ENCODE measurements at regions not wholly inside any gene's neighbourhood (a gene's known extent, or its start where the extent isn't known, plus 50 kb on each side); places are given as distances from the start of the nearest gene placed in this dataset.

DNA sequence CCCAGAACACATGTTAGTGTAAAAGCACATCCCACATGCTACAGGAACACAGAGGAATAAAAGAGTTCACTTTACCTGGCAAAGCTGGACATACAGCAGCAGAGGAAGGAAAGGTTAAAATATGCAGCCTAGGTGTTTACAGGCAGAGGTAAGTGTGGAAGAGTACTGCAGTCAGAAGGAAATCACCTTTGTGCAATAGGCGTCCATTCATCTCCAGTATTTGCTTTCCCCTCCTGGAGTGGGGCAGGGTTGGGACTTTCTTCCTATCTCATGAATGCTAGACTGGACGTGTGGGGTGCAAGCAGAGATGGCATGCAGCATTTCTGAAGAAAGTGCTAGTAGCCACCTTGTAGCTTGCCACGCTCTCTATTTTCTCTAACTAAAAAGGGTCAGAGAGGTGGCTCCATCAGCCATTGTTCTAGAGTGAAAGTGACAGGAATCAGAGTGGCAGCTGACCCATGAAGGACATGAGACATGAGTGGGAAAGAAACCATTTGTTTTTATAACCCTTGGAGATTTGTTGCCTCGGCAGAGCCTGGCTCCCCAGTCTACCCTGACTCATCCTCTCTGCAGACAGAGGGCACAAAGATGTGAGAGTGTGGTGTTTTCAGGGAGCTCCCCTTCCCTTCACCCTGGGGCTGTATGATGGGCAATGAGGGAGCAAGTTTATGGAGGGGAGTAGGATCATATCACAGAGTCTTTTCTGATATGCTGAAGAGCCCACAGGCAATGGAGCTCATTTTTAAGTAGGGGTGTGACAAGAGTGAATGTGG is 101.2 kb upstream of the SEC61G start:
- POLR2A ChIA-PET = no interaction called here
- intact Hi-C loops (cut with micrococcal nuclease) = no loop called here

DNA sequence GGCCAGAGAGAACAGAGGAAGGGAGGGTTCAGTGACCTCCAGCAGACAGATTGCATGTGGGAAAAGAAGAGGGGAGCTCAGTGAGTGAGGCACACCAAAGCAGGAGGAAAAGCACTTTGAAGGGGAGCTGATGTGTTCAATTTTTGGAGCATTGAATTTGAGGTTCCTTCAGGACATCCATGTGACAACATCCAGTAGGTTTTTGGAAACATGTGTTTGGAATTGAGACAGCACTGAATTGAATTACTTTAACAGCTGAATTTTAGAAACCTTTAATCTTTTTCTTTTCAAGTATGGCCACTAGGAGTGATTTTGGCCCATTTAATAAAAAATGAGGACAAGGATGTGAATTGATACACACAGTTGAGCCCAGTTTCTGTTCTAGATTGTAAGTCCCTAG is 101.8 kb upstream of the SEC61G start:
- CTCF ChIA-PET = interaction anchor here (0.6 to 0.9 kb wide), 3 partner anchors 14 to 554 kb away, joined by 3 to 4 read pairs (median 3); no protein-coding TSS in a partner anchor
- no peaks in the 10 kb centered on the region for H3K4me1 ChIP-seq (ENCODE audit: control insufficient read depth in 1 of 2, insufficient read depth in 2 of 2, low read length in 2 of 2)
- no peak overlapping the region for H3K4me2 ChIP-seq (ENCODE audit: low read length)
- POLR2A ChIA-PET = no interaction called here
- DNase-seq (ENCODE audit: low read depth, low spot score) (no peak), ATAC-seq (no peak)
- no peaks in the 10 kb centered on the region for H3K27me3 ChIP-seq (ENCODE audit: insufficient read depth, low read length)
- H3K9me3 ChIP-seq (ENCODE audit: control insufficient read depth in 1 of 2, insufficient read depth in 1 of 2, low read depth in 1 of 2, low read length in 2 of 2) = no peaks in the 10 kb centered on the region
- RAD21 ChIA-PET (ENCODE audit: low non-redundant PET in 1 of 2, low total read pairs in 2 of 2, uncharacterized antibody in 2 of 2, unreplicated experiment in 2 of 2) = no interaction called here
- H2AFZ ChIP-seq (ENCODE audit: low read depth, low read length, poor library complexity, severe bottlenecking) = no peak overlapping the region
- H3K36me3 ChIP-seq (ENCODE audit: control insufficient read depth in 1 of 2, insufficient read depth in 2 of 2, low read length in 2 of 2) = no peaks in the 10 kb centered on the region
- no TSS peak for BruUV-seq (replicated peaks)
- no peaks in the 10 kb centered on the region for H3K9me2 ChIP-seq (ENCODE audit: insufficient read depth)
- H4K20me1 ChIP-seq (ENCODE audit: insufficient read depth) = no peaks in the 10 kb centered on the region
- no peaks in the 10 kb centered on the region for H3K79me2 ChIP-seq (ENCODE audit: insufficient read depth, low read length)
- TF ChIP-seq, protein P1, sequence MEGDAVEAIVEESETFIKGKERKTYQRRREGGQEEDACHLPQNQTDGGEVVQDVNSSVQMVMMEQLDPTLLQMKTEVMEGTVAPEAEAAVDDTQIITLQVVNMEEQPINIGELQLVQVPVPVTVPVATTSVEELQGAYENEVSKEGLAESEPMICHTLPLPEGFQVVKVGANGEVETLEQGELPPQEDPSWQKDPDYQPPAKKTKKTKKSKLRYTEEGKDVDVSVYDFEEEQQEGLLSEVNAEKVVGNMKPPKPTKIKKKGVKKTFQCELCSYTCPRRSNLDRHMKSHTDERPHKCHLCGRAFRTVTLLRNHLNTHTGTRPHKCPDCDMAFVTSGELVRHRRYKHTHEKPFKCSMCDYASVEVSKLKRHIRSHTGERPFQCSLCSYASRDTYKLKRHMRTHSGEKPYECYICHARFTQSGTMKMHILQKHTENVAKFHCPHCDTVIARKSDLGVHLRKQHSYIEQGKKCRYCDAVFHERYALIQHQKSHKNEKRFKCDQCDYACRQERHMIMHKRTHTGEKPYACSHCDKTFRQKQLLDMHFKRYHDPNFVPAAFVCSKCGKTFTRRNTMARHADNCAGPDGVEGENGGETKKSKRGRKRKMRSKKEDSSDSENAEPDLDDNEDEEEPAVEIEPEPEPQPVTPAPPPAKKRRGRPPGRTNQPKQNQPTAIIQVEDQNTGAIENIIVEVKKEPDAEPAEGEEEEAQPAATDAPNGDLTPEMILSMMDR (IDR thresholded peaks at IDR 0.05 in 2 of 3, conservative IDR thresholded peaks at IDR 0.05 in 1 of 3; ENCODE audit: borderline replicate concordance in 1 of 3, insufficient read depth in 1 of 3, low read depth in 2 of 3, low read length in 2 of 3) = peak in 1 of 3 experiments; percentile 26; a peak in 2 of 6 replicates
- no peak for TF ChIP-seq ELF1 (IDR thresholded peaks at IDR 0.05; ENCODE audit: borderline replicate concordance, low read depth)
- H3K27ac ChIP-seq (ENCODE audit: low read depth, low read length) = no peak overlapping the region
- intact Hi-C loops (cut with micrococcal nuclease) = no loop called here
- no peak overlapping the region for H3K4me3 ChIP-seq (replicated peaks in 1 of 2; ENCODE audit: low read depth in 1 of 2, low read length in 2 of 2)
- no peak overlapping the region for H3K9ac ChIP-seq (ENCODE audit: low read length)

More for the DNA sequence above, 101.2 kb upstream of the SEC61G start:
- Histone ChIP-seq H2AFZ (ENCODE audit: low read depth, low read length, poor library complexity, severe bottlenecking) (no peak overlapping the region), H3K79me2 (ENCODE audit: insufficient read depth, low read length) (no peaks in the 10 kb centered on the region), H3K4me2 (ENCODE audit: low read length) (no peak overlapping the region), H4K20me1 (ENCODE audit: insufficient read depth) (no peaks in the 10 kb centered on the region), H3K27me3 (ENCODE audit: insufficient read depth, low read length) (no peaks in the 10 kb centered on the region), H3K36me3 (ENCODE audit: control insufficient read depth in 1 of 2, insufficient read depth in 2 of 2, low read length in 2 of 2) (no peaks in the 10 kb centered on the region), H3K9me3 (ENCODE audit: control insufficient read depth in 1 of 2, insufficient read depth in 1 of 2, low read depth in 1 of 2, low read length in 2 of 2) (no peaks in the 10 kb centered on the region), H3K9me2 (ENCODE audit: insufficient read depth) (no peaks in the 10 kb centered on the region), H3K4me3 (replicated peaks in 1 of 2; ENCODE audit: low read depth in 1 of 2, low read length in 2 of 2) (no peak overlapping the region), H3K27ac (ENCODE audit: low read depth, low read length) (no peak overlapping the region), H3K4me1 (ENCODE audit: control insufficient read depth in 1 of 2, insufficient read depth in 2 of 2, low read length in 2 of 2) (no peaks in the 10 kb centered on the region), H3K9ac (ENCODE audit: low read length) (no peak overlapping the region)
- ATAC-seq (no peak), DNase-seq (ENCODE audit: low read depth, low spot score) (no peak)
- BruUV-seq (replicated peaks) = no TSS peak
- TF ChIP-seq SP1 (IDR thresholded peaks at IDR 0.05; ENCODE audit: low read depth) = no peak
- no peak for TF ChIP-seq FOSL1 (IDR thresholded peaks at IDR 0.05; ENCODE audit: low read depth)
- ChIA-PET CTCF (interaction anchor here (0.6 to 1.2 kb wide), 5 partner anchors 10 to 555 kb away, joined by 3 to 4 read pairs (median 3); no protein-coding TSS in a partner anchor), RAD21 (ENCODE audit: low non-redundant PET in 1 of 2, low total read pairs in 2 of 2, uncharacterized antibody in 2 of 2, unreplicated experiment in 2 of 2) (no interaction called here)
